ENCODE measurements at regions not wholly inside any gene's neighbourhood (a gene's known extent, or its start where the extent isn't known, plus 50 kb on each side); places are given as distances from the start of the nearest gene placed in this dataset.
A peak's percentile ranks its signal among the peaks of the same experiment; 100 is the strongest.

- DNase-seq (ENCODE audit: low spot score) = no peak
- Histone ChIP-seq H3K4me1 (ENCODE audit: insufficient read depth, poor library complexity, severe bottlenecking) (no peaks in the 10 kb centered on the region), H3K36me3 (ENCODE audit: low read depth) (no peaks in the 10 kb centered on the region), H3K9me3 (ENCODE audit: severe bottlenecking) (no peaks in the 10 kb centered on the region), H3K4me3 (ENCODE audit: severe bottlenecking) (no peak overlapping the region), H3K27me3 (ENCODE audit: insufficient read depth, poor library complexity, severe bottlenecking) (no peaks in the 10 kb centered on the region), H3K27ac (ENCODE audit: poor library complexity, severe bottlenecking) (no peak overlapping the region)
- 0 out of 3 replicates have a peak, but pooled peaks have one; percentile 35 for ATAC-seq (ENCODE audit: low read depth)
- no peak for TF ChIP-seq CTCF (IDR thresholded peaks at IDR 0.05; ENCODE audit: poor library complexity, severe bottlenecking)
These were observed 103.9 kb upstream of the TNS3 start for GRCh38 chr7:47685712-47686376.

GRCh38 chr7:47685151-47685550 is 103.2 kb upstream of the TNS3 start:
- Histone ChIP-seq H3K4me1 (ENCODE audit: insufficient read depth, poor library complexity, severe bottlenecking) (no peaks in the 10 kb centered on the region), H3K36me3 (ENCODE audit: low read depth) (no peaks in the 10 kb centered on the region), H3K27ac (ENCODE audit: poor library complexity, severe bottlenecking) (no peak overlapping the region), H3K27me3 (ENCODE audit: insufficient read depth, poor library complexity, severe bottlenecking) (no peaks in the 10 kb centered on the region), H3K4me3 (ENCODE audit: severe bottlenecking) (no peak overlapping the region), H3K9me3 (ENCODE audit: severe bottlenecking) (no peaks in the 10 kb centered on the region)
- no peak for DNase-seq (ENCODE audit: low spot score)
- no peak for ATAC-seq (ENCODE audit: low read depth)
- no peak for TF ChIP-seq CTCF (IDR thresholded peaks at IDR 0.05; ENCODE audit: poor library complexity, severe bottlenecking)

DNA sequence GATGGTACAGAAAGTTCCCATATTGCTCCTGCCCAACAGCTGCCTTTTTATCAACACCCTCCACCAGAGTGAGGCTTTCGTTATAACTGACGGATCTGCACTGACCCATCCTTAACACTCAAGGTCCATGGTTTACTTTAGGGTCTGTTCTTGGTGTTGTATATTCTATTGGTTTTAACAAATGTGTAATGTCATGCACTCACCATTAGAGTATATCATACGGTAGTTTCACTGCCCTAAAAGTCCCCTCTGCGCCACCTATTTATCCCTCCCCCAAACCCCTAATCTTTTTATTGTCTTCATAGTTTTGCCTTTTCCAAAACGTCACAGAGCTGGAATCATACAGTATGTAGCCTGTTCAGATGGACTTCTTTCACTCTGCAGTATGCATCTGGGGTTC is 102.8 kb upstream of the TNS3 start:
- no peaks in the 10 kb centered on the region for H3K27me3 ChIP-seq (ENCODE audit: insufficient read depth, poor library complexity, severe bottlenecking)
- no peaks in the 10 kb centered on the region for H3K4me1 ChIP-seq (ENCODE audit: insufficient read depth, poor library complexity, severe bottlenecking)
- TF ChIP-seq CTCF (IDR thresholded peaks at IDR 0.05; ENCODE audit: poor library complexity, severe bottlenecking) = no peak
- no peaks in the 10 kb centered on the region for H3K36me3 ChIP-seq (ENCODE audit: low read depth)
- no peaks in the 10 kb centered on the region for H3K9me3 ChIP-seq (ENCODE audit: severe bottlenecking)
- no peak for DNase-seq (ENCODE audit: low spot score)
- H3K4me3 ChIP-seq (ENCODE audit: severe bottlenecking) = no peak overlapping the region
- no peak for ATAC-seq (ENCODE audit: low read depth)
- no peak overlapping the region for H3K27ac ChIP-seq (ENCODE audit: poor library complexity, severe bottlenecking)

- H3K36me3 ChIP-seq (ENCODE audit: low read depth) = no peaks in the 10 kb centered on the region
- H3K4me1 ChIP-seq (ENCODE audit: insufficient read depth, poor library complexity, severe bottlenecking) = no peaks in the 10 kb centered on the region
- ATAC-seq (ENCODE audit: low read depth) = no peak
- H3K27me3 ChIP-seq (ENCODE audit: insufficient read depth, poor library complexity, severe bottlenecking) = no peaks in the 10 kb centered on the region
- H3K4me3 ChIP-seq (ENCODE audit: severe bottlenecking) = no peak overlapping the region
- TF ChIP-seq CTCF (IDR thresholded peaks at IDR 0.05; ENCODE audit: poor library complexity, severe bottlenecking) = no peak
- H3K27ac ChIP-seq (ENCODE audit: poor library complexity, severe bottlenecking) = no peak overlapping the region
- DNase-seq (ENCODE audit: low spot score) = no peak
- no peaks in the 10 kb centered on the region for H3K9me3 ChIP-seq (ENCODE audit: severe bottlenecking)
These were observed 101.6 kb upstream of the TNS3 start for GRCh38 chr7:47683485-47683898.

DNA sequence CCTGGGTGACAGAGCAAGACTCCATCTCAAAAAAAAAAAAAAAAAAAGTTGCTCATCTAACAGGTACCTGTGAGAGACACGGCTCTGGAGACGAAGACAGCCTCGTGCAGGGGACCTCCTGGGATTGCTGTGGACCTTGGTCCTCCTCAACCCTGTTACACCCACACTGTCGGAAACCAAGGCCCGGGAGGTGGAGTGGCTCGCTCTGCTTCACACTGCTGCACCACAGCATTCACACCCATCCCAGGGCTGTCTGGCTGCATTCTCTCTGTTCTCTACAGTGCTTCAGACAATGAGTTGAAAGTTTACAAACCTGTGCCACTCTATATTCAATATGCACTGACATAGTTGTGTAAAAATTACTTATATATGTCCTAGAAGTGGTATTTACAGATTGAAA is 101.0 kb upstream of the TNS3 start:
- ATAC-seq (ENCODE audit: low read depth) = no peak
- TF ChIP-seq CTCF (IDR thresholded peaks at IDR 0.05; ENCODE audit: poor library complexity, severe bottlenecking) = no peak
- Histone ChIP-seq H3K9me3 (ENCODE audit: severe bottlenecking) (no peaks in the 10 kb centered on the region), H3K4me3 (ENCODE audit: severe bottlenecking) (no peak overlapping the region), H3K27ac (ENCODE audit: poor library complexity, severe bottlenecking) (no peak overlapping the region), H3K36me3 (ENCODE audit: low read depth) (no peaks in the 10 kb centered on the region), H3K27me3 (ENCODE audit: insufficient read depth, poor library complexity, severe bottlenecking) (no peaks in the 10 kb centered on the region), H3K4me1 (ENCODE audit: insufficient read depth, poor library complexity, severe bottlenecking) (peaks cover under 1% of the 10 kb centered on the region)
- no peak for DNase-seq (ENCODE audit: low spot score)

Data from RWPE2 (cell line).